ENCODE measurements at regions not wholly inside any gene's neighbourhood (a gene's known extent, or its start where the extent isn't known, plus 50 kb on each side); places are given as distances from the start of the nearest gene placed in this dataset.

DNA sequence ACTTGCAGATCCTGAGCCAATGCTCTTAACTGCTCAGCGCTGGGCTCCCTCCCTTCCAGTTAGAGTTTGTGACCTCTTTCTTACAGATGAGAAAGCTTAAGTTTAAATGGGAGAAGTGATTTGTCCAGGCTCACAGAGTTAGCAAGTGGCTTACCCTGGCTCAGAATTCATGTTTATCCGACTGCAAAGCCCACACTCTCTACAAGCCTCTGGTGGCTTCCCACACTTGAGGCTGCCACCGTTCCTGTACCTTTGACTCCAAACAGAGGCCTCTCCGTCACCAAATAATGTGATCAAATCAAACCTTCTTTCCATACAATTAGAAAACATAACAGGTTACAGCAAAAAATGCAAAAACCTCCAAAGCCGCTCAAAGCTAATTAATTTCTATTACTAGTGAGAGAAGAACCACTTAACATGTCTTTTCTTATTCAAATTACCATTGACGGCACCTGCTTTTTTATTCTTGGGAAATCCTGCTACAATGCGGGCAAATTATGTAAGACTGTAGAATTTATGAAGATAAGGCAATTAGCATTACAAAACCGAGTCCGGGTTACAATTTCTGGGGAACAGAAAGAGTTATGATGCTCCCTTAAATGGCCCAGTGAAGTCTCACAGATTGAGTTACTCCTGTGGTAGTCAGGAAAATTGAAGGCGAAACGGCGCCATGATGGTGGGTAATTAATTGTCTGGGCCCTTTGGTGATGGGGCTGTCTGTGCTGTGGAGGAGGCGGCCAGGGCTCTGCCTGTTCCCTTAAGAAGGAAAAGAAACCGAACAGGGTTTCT lies 324.3 kb upstream of the POU3F1 start:
- in situ Hi-C loops (cut with HindIII; ENCODE audit: low sequenced_read_pairs): no loop called here

DNA sequence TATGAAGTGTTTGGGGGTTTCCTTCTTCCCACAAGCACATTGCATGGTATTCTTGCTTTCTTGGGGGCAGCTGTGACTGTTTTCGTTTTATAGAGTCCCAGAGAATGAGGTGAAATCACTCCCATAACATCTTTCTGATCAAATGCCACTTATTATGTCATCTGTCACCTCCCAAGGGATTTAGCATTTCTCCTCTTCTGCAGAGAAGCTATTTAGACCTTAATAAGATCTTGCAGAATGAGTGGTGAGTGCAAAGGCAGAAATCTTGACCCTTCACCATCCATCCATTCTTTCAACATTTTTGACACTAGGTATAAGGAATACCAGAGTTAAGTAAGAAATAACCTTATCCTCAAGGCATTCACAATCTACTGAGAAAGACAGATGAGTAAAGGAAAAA lies 318.6 kb upstream of the POU3F1 start:
- in situ Hi-C loops (cut with HindIII; ENCODE audit: low sequenced_read_pairs): loop anchor here (10.0 kb wide), 1 partner anchor 50 kb away; no protein-coding TSS in a partner anchor

DNA sequence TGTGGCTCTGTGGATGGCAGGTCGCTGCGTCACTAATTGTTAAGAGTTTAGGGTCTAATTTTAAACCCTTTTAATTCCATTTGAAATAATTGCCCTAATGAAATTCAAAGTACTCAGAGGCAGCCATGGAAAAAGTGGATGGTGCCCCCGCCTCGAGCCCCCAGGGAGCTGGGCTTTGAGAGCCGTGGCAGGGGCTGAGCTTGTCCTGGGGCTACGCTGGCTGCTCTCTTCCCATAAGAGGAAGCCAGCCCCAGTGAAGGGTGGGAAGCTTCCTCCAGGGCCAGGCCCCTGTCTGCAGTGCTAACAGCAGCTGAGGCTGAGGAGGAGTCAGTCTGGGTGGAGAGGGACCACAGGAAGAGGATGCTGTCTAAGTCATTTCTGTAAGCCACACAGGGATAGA lies 315.0 kb upstream of the POU3F1 start:
- in situ Hi-C loops (cut with HindIII; ENCODE audit: low sequenced_read_pairs): loop anchor here (10.0 kb wide), 1 partner anchor 47 kb away; no protein-coding TSS in a partner anchor

DNA sequence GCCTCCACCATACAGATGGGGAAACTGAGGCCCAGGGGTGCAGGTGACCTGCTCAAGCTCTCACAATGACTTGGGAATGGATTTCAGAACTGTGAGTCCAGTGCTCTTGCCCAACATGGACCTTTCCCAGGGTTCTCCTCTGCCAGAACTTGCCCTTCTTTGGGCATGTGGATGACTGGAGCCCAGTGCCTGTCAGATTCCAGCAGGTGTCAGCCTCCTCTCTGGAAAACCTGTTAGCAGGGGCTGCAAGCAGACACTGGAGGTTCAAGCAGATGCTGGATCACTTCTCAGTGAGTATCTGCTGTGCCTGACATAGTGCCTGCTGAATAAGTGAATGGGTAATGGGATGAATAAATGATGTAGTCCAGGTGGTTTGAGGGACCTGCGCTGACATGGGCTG lies 314.2 kb upstream of the POU3F1 start:
- in situ Hi-C loops (cut with HindIII; ENCODE audit: low sequenced_read_pairs): loop anchor here (10.0 kb wide), 1 partner anchor 46 kb away; no protein-coding TSS in a partner anchor

DNA sequence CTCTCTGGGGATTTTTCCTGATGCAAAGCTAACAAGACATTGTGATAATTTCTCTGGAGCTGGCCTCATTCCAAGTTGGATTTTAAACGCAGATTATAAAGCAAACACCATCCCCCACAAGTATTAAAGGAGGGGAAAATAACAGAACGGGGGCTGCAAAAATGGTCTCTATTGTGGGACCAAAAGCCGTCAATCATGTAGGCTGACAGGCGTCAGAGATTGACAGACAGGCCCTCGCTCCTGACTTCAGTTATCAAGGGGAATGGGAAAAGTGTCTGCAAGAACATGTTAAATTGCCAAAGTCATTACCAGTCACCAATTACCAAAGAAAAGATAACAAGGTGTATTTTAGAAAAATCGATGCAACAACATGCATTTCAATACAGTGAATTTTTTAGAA lies 307.4 kb upstream of the POU3F1 start:
- in situ Hi-C loops (cut with HindIII; ENCODE audit: low sequenced_read_pairs): loop anchor here (5.0 kb wide), 1 partner anchor 103 kb away; no protein-coding TSS in a partner anchor

DNA sequence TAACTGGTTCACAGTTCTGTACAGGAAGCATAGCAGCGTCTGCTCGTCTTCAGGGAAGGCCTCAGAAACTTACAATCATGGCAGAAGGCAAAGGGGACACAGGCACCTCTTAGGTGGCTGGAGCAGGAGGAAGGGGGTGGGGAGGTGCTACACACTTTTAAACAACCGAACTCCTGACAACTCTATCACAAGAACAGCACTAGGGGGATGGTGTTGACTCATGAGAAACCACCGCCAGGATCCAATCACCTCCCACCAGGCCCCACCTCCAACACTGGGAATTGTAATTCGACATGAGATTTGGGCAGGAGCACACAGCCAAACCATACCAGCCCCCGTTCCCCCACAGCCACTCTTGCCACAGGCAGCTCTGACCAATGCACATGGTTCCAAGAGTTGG lies 306.3 kb upstream of the POU3F1 start:
- in situ Hi-C loops (cut with HindIII; ENCODE audit: low sequenced_read_pairs): loop anchor here (5.0 kb wide), 1 partner anchor 104 kb away; no protein-coding TSS in a partner anchor

DNA sequence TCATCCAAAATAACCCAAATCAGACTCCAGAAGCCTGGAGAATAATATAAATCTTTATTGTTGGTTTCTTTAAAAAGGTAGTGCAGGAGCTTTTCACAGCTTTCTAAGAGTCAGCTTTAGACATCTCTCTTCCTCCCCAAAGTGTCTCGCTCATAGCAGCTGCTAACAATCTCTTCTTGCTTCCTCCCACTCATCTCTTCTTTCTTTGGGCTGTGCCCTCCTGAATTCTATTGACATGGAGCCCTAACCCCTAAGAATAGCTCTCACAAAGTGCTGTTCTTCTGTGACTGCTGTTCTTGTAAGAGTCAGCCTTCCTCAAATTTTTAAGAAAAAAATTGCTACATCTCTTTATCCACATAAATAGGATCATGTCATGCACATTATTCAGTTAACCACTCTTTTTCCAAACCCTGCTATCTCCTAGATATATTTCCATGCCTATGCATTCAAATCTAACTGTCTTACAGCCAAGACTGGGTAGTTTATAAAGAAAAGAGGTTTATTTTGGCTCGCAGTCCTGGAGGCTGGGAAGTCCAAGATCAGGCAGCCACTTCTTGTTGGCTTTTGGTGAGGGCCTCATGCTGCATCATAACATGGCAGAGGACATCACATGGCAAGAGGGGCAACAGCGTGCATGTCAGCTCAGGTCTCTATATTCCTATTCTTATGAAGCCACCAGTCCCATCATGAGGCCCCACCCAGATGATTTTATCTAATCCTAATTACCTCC lies 301.0 kb upstream of the POU3F1 start:
- in situ Hi-C loops (cut with HindIII; ENCODE audit: low sequenced_read_pairs): no loop called here

DNA sequence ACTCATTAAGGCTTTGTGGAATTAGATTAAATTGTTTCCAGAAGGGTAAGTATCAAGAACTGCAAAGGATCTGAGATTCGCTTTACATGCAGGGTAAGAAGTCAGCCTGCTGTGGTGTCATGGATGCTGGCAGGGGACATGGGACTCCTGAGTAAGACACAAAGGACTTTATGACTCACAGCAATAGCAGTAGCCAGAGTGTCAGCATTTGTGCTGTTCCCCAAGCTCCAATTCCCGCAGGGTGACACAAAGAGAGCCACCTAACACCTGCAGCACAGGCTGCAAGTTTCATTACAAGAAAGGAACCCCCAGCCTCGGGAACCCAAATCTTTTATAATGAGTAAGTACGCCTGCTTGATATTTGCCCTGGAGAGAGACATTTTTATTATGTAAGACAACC lies 298.1 kb upstream of the POU3F1 start:
- in situ Hi-C loops (cut with HindIII; ENCODE audit: low sequenced_read_pairs): no loop called here

DNA sequence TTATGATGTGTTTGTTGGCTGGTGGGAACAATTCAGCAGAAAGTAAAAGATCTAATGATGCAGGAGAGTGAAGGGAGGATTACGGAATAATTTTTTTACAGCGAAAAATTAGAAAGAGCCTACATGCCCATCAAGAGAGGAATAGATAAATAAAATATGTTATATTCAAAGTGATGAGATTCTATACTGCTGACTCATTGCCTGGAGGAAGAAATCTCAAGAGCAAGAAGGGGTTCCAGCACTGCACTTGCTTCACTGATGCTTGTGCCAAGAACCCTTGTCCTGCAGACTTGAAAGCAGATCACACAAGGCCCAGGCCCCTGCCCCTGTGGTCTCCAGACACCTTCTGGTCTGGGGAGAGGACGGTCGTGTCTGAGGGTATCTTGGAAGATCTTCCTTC lies 295.1 kb upstream of the POU3F1 start:
- in situ Hi-C loops (cut with HindIII; ENCODE audit: low sequenced_read_pairs): no loop called here

DNA sequence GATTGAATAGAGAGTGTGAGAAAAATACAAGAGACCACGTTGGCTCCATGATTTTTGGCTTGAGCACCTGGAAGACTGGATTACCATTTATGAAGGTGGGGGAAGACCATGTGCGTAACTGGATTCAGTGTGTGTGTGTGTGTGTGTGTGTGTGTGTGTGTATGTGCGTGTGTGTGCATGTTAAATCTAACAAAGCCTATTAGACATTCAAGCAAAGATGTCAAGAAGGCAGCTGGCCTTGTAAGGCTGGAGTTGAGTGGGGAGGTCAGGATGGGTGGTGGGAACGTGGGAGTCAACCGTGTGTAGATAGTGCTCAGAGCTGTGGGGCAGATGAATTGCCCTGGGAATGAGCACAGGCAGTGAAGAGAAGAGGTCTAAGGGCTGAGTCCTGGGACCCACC lies 293.8 kb upstream of the POU3F1 start:
- in situ Hi-C loops (cut with HindIII; ENCODE audit: low sequenced_read_pairs): no loop called here

DNA sequence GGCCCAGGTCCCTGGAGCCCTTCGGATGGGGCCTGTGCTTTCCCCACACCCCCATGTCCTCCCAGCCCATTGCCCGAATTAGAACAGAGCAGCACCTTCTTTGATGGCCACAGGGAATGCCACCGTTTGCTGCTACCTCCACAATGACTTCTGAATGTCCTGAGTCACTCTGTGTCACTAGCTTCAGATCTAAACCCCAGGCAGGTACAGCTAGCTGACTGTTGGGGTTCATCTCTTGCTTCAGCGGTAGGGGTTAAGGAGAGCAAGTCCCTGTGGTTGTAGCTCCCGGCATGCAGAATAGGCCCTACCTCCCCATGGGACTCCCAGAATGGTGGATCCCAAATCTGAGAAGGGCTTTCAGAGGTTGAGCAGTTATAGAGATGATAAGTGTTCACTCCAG lies 291.1 kb upstream of the POU3F1 start:
- in situ Hi-C loops (cut with HindIII; ENCODE audit: low sequenced_read_pairs): no loop called here

DNA sequence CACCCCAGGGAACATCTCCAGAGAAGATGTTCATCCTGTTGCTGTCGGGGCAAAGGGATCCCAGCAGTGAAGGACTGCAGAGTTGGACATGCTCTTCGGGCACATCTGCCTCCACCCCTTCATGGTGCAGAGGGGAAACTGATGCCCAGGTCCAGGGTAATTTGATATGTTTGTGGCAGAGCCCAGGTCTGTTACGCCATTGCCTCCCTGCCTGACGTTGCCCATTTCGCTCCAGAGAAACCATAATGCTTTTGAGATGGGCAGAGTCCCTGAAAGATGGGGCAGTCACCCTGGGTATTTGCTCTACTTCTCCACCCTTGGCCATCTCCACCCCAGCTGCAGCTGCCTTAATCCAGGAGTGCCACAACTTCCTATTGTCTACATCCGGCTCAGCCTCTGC lies 290.4 kb upstream of the POU3F1 start:
- in situ Hi-C loops (cut with HindIII; ENCODE audit: low sequenced_read_pairs): no loop called here

DNA sequence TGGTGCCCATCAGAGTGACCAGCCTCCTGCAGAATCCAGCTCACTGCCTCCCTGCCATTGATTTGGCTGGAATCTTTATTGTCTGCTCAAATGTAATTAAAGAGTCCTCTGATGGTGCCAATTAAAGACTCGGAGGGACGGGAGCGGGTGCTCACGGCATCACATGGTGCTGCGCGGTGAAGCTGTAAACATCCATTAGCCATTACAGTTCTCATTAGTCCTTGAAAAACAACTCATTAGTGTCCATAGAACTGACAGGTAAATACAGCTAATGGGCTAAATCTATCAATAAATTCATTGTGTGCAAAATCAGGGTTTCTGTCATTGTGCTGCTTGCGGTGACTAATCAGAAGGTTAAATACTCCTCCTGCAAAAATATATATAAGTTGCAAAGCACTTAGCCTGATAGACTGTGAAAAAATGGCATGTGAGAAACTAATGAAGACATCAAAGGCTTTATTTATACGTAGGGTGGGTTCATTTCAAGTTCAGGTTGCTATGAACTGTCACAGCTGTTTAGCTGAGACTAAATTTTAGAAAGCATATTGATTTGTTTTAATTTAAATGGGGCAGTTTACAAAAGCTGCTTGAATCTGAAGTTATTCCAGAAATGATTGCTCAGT lies 289.8 kb upstream of the POU3F1 start:
- in situ Hi-C loops (cut with HindIII; ENCODE audit: low sequenced_read_pairs): no loop called here

DNA sequence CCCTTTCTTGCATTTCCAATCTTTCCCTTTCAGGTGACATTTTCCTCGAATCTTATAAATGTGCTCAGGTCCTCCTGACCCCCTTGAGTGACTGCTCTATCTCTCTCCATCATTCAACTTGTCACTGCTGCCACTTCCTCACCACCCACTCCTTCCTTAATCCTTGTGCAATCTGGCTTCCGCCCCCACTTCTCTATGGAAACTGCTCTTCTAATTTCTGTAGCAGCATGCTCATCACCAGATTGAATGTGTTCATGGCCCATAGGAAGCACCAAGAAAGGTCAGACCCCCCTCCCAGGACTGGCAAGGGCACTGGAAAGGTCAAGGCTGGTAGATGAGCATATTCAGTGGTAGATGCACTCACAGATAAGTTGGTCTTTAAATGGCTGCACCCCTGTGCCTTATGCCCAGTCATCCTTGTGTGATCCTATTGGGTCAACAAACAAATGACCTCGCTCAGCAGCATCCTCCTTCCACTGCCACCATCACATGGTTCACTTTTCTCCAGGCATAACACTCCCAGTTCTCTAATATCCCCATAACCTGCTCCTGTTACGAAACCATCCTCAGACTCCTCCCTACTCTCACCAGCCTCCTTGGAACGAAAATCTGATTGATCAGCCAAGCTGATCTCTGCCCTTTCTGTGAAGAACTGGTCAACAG lies 288.5 kb upstream of the POU3F1 start:
- in situ Hi-C loops (cut with HindIII; ENCODE audit: low sequenced_read_pairs): no loop called here

DNA sequence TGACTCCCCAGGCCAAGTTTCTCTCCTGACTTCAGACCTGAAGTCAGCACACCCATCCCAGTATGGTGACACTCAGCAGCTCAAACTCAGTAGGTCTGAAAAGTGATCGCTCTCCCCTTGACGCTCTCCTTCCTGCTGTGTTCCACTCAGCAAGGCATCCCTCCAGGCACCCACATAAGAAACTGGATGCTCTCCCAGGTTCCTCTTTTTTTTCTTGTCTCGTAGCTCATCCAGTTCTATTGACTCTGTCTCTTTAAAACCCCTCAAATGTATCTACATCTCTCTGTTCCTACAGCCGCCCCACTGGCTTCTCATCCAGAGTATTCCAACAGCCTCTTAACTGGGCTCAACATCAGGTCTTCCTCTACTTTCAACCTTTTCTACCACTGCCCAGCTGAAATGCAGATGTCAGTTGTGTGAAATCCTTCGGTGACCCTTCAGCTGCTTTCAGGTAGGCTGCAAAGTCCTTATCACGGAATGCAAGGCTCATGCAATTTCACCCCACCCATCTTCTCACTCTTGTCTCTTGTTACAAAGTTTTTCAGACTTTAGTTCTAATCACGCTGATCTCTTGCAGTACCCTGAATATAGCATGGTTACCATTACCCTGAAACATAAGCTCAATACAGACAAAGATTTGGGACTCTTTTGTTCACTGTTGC lies 286.2 kb upstream of the POU3F1 start:
- in situ Hi-C loops (cut with HindIII; ENCODE audit: low sequenced_read_pairs): no loop called here

DNA sequence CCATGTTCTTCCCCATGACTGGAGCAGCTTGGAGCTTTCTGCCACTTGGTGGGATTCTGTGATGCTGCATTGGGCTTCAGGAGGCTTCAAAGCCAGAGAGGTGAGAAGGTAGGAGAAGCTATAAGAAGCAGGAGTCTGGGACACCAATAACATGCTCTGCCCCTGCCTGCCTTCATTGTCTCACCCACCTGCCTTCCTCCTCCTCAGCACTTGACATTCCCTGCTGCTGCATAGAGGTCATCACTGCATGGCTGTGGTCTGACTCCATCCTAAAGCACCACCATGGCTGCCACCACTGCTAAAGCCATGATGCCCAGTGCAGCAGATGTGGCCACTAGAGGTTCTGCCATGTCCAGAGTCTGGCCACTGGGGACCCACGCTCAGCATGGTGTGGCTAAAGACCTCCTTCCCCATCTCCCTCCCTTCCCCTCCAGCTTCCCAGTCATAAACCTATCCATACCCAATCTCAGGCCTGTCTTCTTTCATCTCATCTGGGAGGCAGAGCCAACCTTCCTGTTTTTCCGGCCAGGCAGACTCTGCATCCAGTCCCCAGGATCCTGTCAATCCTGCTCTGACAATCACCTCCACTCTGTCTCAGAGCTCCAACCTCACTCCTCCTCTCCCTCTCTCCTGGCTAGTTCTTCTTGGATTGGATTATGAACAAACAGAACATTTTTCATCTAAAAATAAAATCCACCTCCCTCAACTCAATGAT lies 285.1 kb upstream of the POU3F1 start:
- in situ Hi-C loops (cut with HindIII; ENCODE audit: low sequenced_read_pairs): no loop called here

DNA sequence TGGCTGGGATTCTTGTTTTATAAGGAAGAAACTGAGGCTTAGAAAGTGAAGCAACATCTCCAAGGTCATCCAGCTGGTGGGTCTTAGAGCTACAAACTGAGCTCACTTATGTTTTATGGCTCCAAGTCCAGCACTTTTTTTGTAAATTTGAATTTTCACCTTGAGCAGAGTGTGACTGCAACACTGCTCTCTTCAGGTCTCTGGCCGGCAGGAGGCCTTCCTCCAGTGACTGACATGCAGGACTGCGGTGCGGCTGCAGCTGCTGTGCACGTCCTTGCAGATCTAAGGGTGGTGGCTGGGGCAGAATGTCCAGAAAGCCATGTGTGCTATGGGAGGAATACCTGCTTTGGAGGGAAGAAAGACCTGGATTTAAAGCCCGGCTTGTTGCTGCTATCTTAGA lies 284.2 kb upstream of the POU3F1 start:
- in situ Hi-C loops (cut with HindIII; ENCODE audit: low sequenced_read_pairs): no loop called here

DNA sequence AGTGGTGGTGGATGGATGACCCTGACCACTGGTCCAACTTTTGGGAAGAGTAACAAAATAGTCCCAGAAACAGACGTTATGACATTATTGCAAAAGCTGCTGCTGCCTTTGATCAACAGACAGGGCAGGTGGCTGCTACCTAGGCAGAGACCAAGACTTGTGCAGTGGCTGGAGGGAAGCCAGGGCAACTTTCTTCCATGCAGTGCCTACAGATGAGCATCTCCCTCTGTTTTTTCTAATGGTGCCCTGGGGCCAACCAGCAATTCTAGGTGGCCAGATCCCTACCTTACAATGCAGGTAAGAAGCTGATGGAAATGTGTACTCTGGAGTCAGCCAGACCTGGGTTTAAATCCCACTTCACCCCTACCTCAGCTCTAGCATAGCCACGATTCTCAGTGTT lies 283.1 kb upstream of the POU3F1 start:
- in situ Hi-C loops (cut with HindIII; ENCODE audit: low sequenced_read_pairs): no loop called here

DNA sequence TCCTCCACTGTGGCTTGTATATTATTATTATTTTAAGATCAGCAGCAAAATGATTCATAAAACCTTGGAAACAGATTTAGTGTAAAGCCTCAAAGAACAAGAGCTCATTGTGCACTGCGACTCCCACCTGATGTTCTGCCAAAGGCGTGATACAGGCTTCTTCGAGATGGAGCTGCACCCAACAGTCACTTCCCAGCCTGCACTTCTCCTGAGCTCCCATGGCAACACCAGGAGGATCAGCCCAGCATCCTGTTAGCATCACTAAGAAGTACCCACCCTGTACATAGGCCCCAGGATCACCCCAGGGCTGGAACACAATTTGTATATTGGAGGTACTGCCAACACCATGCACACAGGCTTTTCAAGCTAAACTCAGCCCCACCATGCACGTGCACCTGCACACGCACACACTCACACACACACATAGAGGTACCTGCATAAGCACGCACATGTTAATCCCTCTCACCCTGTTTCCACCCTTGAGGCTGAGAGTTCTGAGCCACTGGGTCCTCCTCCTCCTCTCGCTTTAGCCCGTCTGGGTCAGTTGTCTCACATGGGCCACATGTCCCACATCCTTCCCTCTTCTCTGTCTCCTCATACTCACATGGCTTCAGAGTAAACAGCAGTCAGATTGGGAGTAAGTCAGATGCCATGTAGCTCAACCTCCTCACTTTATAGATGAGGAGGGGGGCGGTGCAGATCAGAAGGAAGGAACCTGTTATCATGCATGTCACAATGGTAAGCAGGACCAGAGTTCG lies 281.9 kb upstream of the POU3F1 start:
- in situ Hi-C loops (cut with HindIII; ENCODE audit: low sequenced_read_pairs): no loop called here

All from DLD1 (cell line).